Endodermal cell (in vitro differentiated cells): ENCODE measurements at regions not wholly inside any gene's neighbourhood (a gene's known extent, or its start where the extent isn't known, plus 50 kb on each side); places are given as distances from the start of the nearest gene placed in this dataset.

Source experiments
- DNase-seq: peaks from one replicate; pipeline ENCODE4 v3.0.0-alpha.2; 2017
- H3K27ac ChIP-seq: 2 replicates; pipeline ENCODE4 v1.5.1; 2013; ENCODE audit warnings: mild to moderate bottlenecking, low read depth, low read length, moderate library complexity
- H3K27me3 ChIP-seq: 2 replicates; pipeline ENCODE4 v1.6.1; 2013; ENCODE audit warnings: mild to moderate bottlenecking, low read length, moderate library complexity; ENCODE audit not compliant: insufficient read depth, control insufficient read depth, poor library complexity, severe bottlenecking
- H3K36me3 ChIP-seq: 2 replicates; pipeline ENCODE4 v1.7.0; 2013; ENCODE audit warnings: mild to moderate bottlenecking, low read length, moderate library complexity; ENCODE audit not compliant: control insufficient read depth, insufficient read depth
- H3K4me1 ChIP-seq: one replicate; pipeline ENCODE4 v1.7.0; 2013; ENCODE audit warnings: low read length; ENCODE audit not compliant: control insufficient read depth, insufficient read depth
- H3K4me3 ChIP-seq: 2 replicates; pipeline ENCODE4 v1.5.1; 2013; ENCODE audit warnings: mild to moderate bottlenecking, low read length, moderate library complexity
- H3K9ac ChIP-seq: 2 replicates; pipeline ENCODE4 v1.6.1; 2013; ENCODE audit warnings: mild to moderate bottlenecking, low read length, moderate library complexity; ENCODE audit not compliant: poor library complexity, severe bottlenecking; ENCODE audit errors: extremely low read depth
- H3K9me3 ChIP-seq: 2 replicates; pipeline ENCODE4 v1.6.1; 2013; ENCODE audit warnings: mild to moderate bottlenecking, low read length, moderate library complexity; ENCODE audit not compliant: control insufficient read depth
- H3K27ac Mint-ChIP-seq: 2 replicates; pipeline ENCODE4 v1.8.0; 2020; ENCODE audit warnings: mixed read lengths
- H3K27me3 Mint-ChIP-seq: 2 replicates; pipeline ENCODE4 v1.8.0; 2021; ENCODE audit warnings: mild to moderate bottlenecking, mixed read lengths; ENCODE audit not compliant: insufficient read depth
- H3K36me3 Mint-ChIP-seq: 2 replicates; pipeline ENCODE4 v1.8.0; 2020; ENCODE audit warnings: low read depth, mixed read lengths
- H3K4me1 Mint-ChIP-seq: 2 replicates; pipeline ENCODE4 v1.8.0; 2020; ENCODE audit warnings: mixed read lengths
- H3K4me3 Mint-ChIP-seq: 2 replicates; pipeline ENCODE4 v1.8.0; 2020; ENCODE audit warnings: mild to moderate bottlenecking, moderate library complexity, mixed read lengths
- H3K9me3 Mint-ChIP-seq: 2 replicates; pipeline ENCODE4 v1.8.0; 2020; ENCODE audit warnings: mild to moderate bottlenecking, mixed read lengths
- whole genome bisulfite sequencing, 2 experiments: methylation state at CpG; one replicate each; pipeline versions ENCODE4 v1.1.5 to v1.1.7; 2013; ENCODE audit warnings: missing lambda C conversion rate in 2 of 2, mixed read lengths in 1 of 2; ENCODE audit not compliant: insufficient coverage in 1 of 2, insufficient read length in 1 of 2; 5-methylcytosine and 5-hydroxymethylcytosine counted together
- TF ChIP-seq, protein P1 (sequence below): fragments of 200-600 bp; sonication (generic); conservative IDR thresholded peaks from 2 replicates; pipeline ENCODE4 v1.5.0; 2021; ENCODE audit warnings: antibody characterized with exemption, mild to moderate bottlenecking

DNA sequence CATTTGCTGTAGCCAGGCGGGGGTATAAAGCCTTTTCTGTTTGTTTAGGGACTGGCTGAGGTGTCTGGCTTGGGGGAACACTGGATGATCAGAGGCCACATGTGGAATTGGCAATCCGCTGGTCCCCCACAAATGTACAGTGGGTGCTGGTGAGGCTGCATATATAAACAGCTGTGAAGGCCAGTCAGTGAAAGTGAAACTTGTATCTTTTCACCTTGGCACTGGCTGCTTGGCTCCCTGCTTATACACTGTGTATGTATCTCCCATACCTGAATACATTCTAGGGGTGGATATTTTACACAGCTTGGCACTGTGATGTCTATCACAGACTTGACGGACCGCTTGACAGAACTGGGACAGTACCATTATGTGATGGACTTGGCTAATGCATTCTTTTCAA lies 246.8 kb upstream of the AVPR1A start:
- 86 to 91% methylated on average over 3 to 4 of the region's 4 CpGs for WGBS, 2 experiments
- no peak overlapping the region for H3K4me3 Mint-ChIP-seq
- H3K27me3 Mint-ChIP-seq, result no peaks in the 10 kb centered on the region

GRCh38 chr12:63396135-63396534 lies 245.1 kb upstream of the AVPR1A start:
- H3K4me3 ChIP-seq, result no peak overlapping the region
- Mint-ChIP-seq H3K27me3 (no peaks in the 10 kb centered on the region), H3K4me1 (peaks cover 3% of the 10 kb centered on the region), H3K27ac (no peak overlapping the region), H3K9me3 (peaks cover 16% of the 10 kb centered on the region), H3K36me3 (no peaks in the 10 kb centered on the region), H3K4me3 (no peak overlapping the region)
- H3K27me3 ChIP-seq, result no peaks in the 10 kb centered on the region
- H3K27ac ChIP-seq, result no peak overlapping the region
- H3K9ac ChIP-seq, result no peak overlapping the region
- H3K9me3 ChIP-seq, result no peaks in the 10 kb centered on the region
- H3K36me3 ChIP-seq, result no peaks in the 10 kb centered on the region
- no peaks in the 10 kb centered on the region for H3K4me1 ChIP-seq
- TF ChIP-seq, protein P1, sequence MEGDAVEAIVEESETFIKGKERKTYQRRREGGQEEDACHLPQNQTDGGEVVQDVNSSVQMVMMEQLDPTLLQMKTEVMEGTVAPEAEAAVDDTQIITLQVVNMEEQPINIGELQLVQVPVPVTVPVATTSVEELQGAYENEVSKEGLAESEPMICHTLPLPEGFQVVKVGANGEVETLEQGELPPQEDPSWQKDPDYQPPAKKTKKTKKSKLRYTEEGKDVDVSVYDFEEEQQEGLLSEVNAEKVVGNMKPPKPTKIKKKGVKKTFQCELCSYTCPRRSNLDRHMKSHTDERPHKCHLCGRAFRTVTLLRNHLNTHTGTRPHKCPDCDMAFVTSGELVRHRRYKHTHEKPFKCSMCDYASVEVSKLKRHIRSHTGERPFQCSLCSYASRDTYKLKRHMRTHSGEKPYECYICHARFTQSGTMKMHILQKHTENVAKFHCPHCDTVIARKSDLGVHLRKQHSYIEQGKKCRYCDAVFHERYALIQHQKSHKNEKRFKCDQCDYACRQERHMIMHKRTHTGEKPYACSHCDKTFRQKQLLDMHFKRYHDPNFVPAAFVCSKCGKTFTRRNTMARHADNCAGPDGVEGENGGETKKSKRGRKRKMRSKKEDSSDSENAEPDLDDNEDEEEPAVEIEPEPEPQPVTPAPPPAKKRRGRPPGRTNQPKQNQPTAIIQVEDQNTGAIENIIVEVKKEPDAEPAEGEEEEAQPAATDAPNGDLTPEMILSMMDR, result no peak
- DNase-seq, result no peak
- 96 to 100% methylated on average over 3 of the region's 3 CpGs for WGBS, 2 experiments

More for the DNA sequence above, 246.8 kb upstream of the AVPR1A start:
- DNase-seq, result no peak
- no peaks in the 10 kb centered on the region for H3K27me3 ChIP-seq
- no peaks in the 10 kb centered on the region for H3K36me3 Mint-ChIP-seq
- H3K4me1 ChIP-seq, result no peaks in the 10 kb centered on the region
- no peak overlapping the region for H3K9ac ChIP-seq
- H3K4me3 ChIP-seq, result no peak overlapping the region
- H3K27ac Mint-ChIP-seq, result no peak overlapping the region
- H3K9me3 Mint-ChIP-seq, result peaks cover 16% of the 10 kb centered on the region
- H3K4me1 Mint-ChIP-seq, result peaks cover under 1% of the 10 kb centered on the region
- H3K36me3 ChIP-seq, result no peaks in the 10 kb centered on the region
- H3K27ac ChIP-seq, result no peak overlapping the region
- TF ChIP-seq, protein P1, result no peak
- no peaks in the 10 kb centered on the region for H3K9me3 ChIP-seq

GRCh38 chr12:63394983-63395382 lies 244.0 kb upstream of the AVPR1A start:
- DNase-seq, result no peak
- no peak overlapping the region for H3K27ac Mint-ChIP-seq
- H3K36me3 ChIP-seq, result no peaks in the 10 kb centered on the region
- no peak overlapping the region for H3K9ac ChIP-seq
- no peak overlapping the region for H3K27ac ChIP-seq
- no peak overlapping the region for H3K4me3 ChIP-seq
- no peaks in the 10 kb centered on the region for H3K36me3 Mint-ChIP-seq
- no peaks in the 10 kb centered on the region for H3K27me3 Mint-ChIP-seq
- TF ChIP-seq, protein P1, result no peak
- no peaks in the 10 kb centered on the region for H3K27me3 ChIP-seq
- no peaks in the 10 kb centered on the region for H3K9me3 ChIP-seq
- 67 to 68% methylated on average over 3 to 4 of the region's 4 CpGs for whole genome bisulfite sequencing, 2 experiments
- no peak overlapping the region for H3K4me3 Mint-ChIP-seq
- H3K4me1 ChIP-seq, result no peaks in the 10 kb centered on the region
- peaks cover 12% of the 10 kb centered on the region for H3K9me3 Mint-ChIP-seq
- H3K4me1 Mint-ChIP-seq, result peaks cover 12% of the 10 kb centered on the region
